ENCODE measurements at regions not wholly inside any gene's neighbourhood (a gene's known extent, or its start where the extent isn't known, plus 50 kb on each side); places are given as distances from the start of the nearest gene placed in this dataset.

- Histone ChIP-seq H3K4me3 (ENCODE audit: low read depth, low read length) (no peak overlapping the region), H3K36me3 (ENCODE audit: control insufficient read depth, insufficient read depth, low read length) (no peaks in the 10 kb centered on the region), H3K27me3 (ENCODE audit: control insufficient read depth, insufficient read depth, low read length) (no peaks in the 10 kb centered on the region)
- TF ChIP-seq CTCF (IDR thresholded peaks at IDR 0.05; ENCODE audit: insufficient read depth, low read length, poor library complexity, severe bottlenecking): no peak
- no peak for DNase-seq (ENCODE audit: low read depth)
Measured at GRCh38 chr18:40415176-40415791, 1539.8 kb upstream of the PIK3C3 start.

DNA sequence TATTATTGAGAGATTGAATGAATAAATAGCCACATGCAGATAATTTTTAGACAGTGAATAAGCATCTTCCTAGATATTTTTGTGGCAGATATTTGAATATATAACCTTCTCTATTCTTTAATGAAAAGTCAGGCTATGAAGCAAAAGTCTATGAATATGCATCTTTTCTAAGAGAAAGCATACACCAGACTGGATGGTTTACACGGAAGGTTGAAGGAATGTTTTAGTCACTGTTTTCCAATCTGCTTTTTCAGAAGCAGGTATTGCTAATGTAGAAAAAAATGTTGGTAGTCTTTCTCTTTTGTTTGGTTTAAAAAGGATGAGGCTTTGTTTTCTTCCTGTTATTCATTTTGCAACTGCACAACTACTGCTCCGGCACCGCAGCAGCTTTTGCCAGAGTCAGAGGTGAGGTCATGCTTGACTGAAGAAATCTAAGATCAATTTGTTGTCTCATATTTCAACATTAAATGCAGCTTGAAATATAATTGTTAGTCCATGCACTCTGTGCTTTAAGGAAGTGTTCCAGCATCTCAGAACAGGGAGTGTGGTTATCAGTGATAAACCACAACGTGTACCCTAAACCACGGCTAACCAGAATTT, 1540.8 kb upstream of the PIK3C3 start:
- no peaks in the 10 kb centered on the region for H3K36me3 ChIP-seq (ENCODE audit: control insufficient read depth, insufficient read depth, low read length)
- no peaks in the 10 kb centered on the region for H3K27me3 ChIP-seq (ENCODE audit: control insufficient read depth, insufficient read depth, low read length)
- no peak overlapping the region for H3K4me3 ChIP-seq (ENCODE audit: low read depth, low read length)
- TF ChIP-seq CTCF (IDR thresholded peaks at IDR 0.05; ENCODE audit: insufficient read depth, low read length, poor library complexity, severe bottlenecking): no peak
- DNase-seq (ENCODE audit: low read depth): no peak

DNA sequence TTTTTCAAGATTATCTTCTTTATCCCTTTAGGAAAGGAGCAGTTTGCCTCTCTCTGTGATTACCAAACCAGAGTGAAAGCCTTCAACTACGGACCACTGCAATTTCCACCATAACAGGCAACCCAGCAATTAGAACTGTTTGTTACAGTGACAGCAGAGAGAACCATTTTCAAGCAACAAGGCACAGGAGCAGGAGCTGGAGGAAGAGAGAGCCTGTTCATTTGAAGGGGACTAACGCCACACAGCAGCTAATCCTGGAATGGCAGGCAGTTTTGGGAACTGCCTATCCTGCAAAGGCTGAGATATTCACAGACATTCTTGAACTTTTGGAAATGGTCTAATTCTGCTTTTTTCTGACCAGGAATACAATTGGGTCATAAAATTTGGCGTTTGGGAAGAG, 1541.9 kb upstream of the PIK3C3 start:
- no peak for DNase-seq (ENCODE audit: low read depth)
- Histone ChIP-seq H3K4me3 (ENCODE audit: low read depth, low read length) (no peak overlapping the region), H3K36me3 (ENCODE audit: control insufficient read depth, insufficient read depth, low read length) (no peaks in the 10 kb centered on the region), H3K27me3 (ENCODE audit: control insufficient read depth, insufficient read depth, low read length) (no peaks in the 10 kb centered on the region)
- peak; percentile 42 for TF ChIP-seq CTCF (IDR thresholded peaks at IDR 0.05; ENCODE audit: insufficient read depth, low read length, poor library complexity, severe bottlenecking)

GRCh38 chr18:40412410-40412809, 1542.6 kb upstream of the PIK3C3 start:
- DNase-seq (ENCODE audit: low read depth): no peak
- Histone ChIP-seq H3K27me3 (ENCODE audit: control insufficient read depth, insufficient read depth, low read length) (no peaks in the 10 kb centered on the region), H3K36me3 (ENCODE audit: control insufficient read depth, insufficient read depth, low read length) (no peaks in the 10 kb centered on the region), H3K4me3 (ENCODE audit: low read depth, low read length) (no peak overlapping the region)
- no peak for TF ChIP-seq CTCF (IDR thresholded peaks at IDR 0.05; ENCODE audit: insufficient read depth, low read length, poor library complexity, severe bottlenecking)

DNA sequence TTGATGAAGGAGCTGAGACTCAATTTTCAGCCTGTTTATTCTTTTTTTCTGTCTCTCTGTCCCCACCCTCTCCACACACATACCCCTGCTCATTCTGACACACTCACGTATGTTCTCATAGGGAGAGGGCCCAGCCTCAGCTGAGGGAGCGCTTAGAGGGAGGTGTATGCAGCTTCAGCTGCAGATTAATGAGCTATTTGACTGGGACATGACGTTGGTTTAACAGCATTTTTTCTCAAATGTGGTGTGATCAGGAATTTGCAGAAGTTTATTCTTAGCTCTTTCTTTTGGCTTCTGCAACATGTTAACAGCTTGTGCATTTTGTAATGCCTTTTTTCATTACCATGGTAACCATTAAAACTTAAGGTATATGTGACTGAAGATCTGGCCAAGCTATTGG, 1547.1 kb upstream of the PIK3C3 start:
- no peaks in the 10 kb centered on the region for H3K36me3 ChIP-seq (ENCODE audit: control insufficient read depth, insufficient read depth, low read length)
- H3K4me3 ChIP-seq (ENCODE audit: low read depth, low read length): no peak overlapping the region
- no peak for DNase-seq (ENCODE audit: low read depth)
- no peaks in the 10 kb centered on the region for H3K27me3 ChIP-seq (ENCODE audit: control insufficient read depth, insufficient read depth, low read length)
- TF ChIP-seq CTCF (IDR thresholded peaks at IDR 0.05; ENCODE audit: insufficient read depth, low read length, poor library complexity, severe bottlenecking): no peak

GRCh38 chr18:40404284-40404683, 1550.8 kb upstream of the PIK3C3 start:
- no peak for DNase-seq (ENCODE audit: low read depth)
- no peaks in the 10 kb centered on the region for H3K36me3 ChIP-seq (ENCODE audit: control insufficient read depth, insufficient read depth, low read length)
- no peak overlapping the region for H3K4me3 ChIP-seq (ENCODE audit: low read depth, low read length)
- H3K27me3 ChIP-seq (ENCODE audit: control insufficient read depth, insufficient read depth, low read length): no peaks in the 10 kb centered on the region
- no peak for TF ChIP-seq CTCF (IDR thresholded peaks at IDR 0.05; ENCODE audit: insufficient read depth, low read length, poor library complexity, severe bottlenecking)

All from kidney epithelial cell (primary cell).